ENCODE measurements at regions not wholly inside any gene's neighbourhood (a gene's known extent, or its start where the extent isn't known, plus 50 kb on each side); places are given as distances from the start of the nearest gene placed in this dataset.

GRCh38 chr7:116340943-116341907 is 130.9 kb downstream of the TES start (continued):
- TF ChIP-seq JUNB (IDR thresholded peaks at IDR 0.05; ENCODE audit: unreplicated experiment) (no peak), REST (IDR thresholded peaks at IDR 0.05; ENCODE audit: unreplicated experiment) (no peak), ETS1 (IDR thresholded peaks at IDR 0.05) (no peak), CTCF (conservative IDR thresholded peaks at IDR 0.05; ENCODE audit: low read depth in 2 of 2) (peak; percentile 48 to 67), ZNF331 (CRISPR knock-in tag; IDR thresholded peaks at IDR 0.05; ENCODE audit: low read depth) (no peak), CREB1 (CRISPR knock-in tag; IDR thresholded peaks at IDR 0.05; ENCODE audit: low read depth) (no peak)

- H3K36me3 ChIP-seq (ENCODE audit: insufficient read depth) = no peaks in the 10 kb centered on the region
- no peak overlapping the region for H3K4me2 ChIP-seq
- H3K27me3 ChIP-seq (ENCODE audit: insufficient read depth) = no peaks in the 10 kb centered on the region
- H3K79me2 ChIP-seq (replicated peaks; ENCODE audit: insufficient read depth) = no peaks in the 10 kb centered on the region
- no peak for DNase-seq (ENCODE audit: low spot score)
- H3K4me1 ChIP-seq (ENCODE audit: insufficient read depth) = no peaks in the 10 kb centered on the region
- H3K27ac ChIP-seq (ENCODE audit: low read depth) = no peak overlapping the region
- H3K9me3 Mint-ChIP-seq = no peaks in the 10 kb centered on the region
- H3K4me1 Mint-ChIP-seq = peaks cover 3% of the 10 kb centered on the region; the same call in 1 of the 3 replicates
- H3F3A ChIP-seq (replicated peaks; ENCODE audit: low read depth) = no peaks in the 10 kb centered on the region
- no peak overlapping the region for H3K4me3 Mint-ChIP-seq
- H3K4me3 ChIP-seq = no peak overlapping the region
- no peak for ATAC-seq
- no peak overlapping the region for H2AFZ ChIP-seq
- TF ChIP-seq ZNF331 (CRISPR knock-in tag; IDR thresholded peaks at IDR 0.05; ENCODE audit: low read depth) (no peak), ETS1 (IDR thresholded peaks at IDR 0.05) (no peak), EZH2phosphoT487 (IDR thresholded peaks at IDR 0.05; ENCODE audit: unreplicated experiment) (no peak), CTCF (conservative IDR thresholded peaks at IDR 0.05; ENCODE audit: low read depth in 2 of 2) (no peak)
- H3K27me3 Mint-ChIP-seq (ENCODE audit: insufficient read depth, low read depth, poor library complexity) = no peaks in the 10 kb centered on the region
- no peaks in the 10 kb centered on the region for H4K20me1 ChIP-seq (replicated peaks; ENCODE audit: insufficient read depth)
- H3K27ac Mint-ChIP-seq = no peak overlapping the region
- H3K36me3 Mint-ChIP-seq (ENCODE audit: low read depth) = no peaks in the 10 kb centered on the region
- H3K9me2 ChIP-seq (ENCODE audit: insufficient read depth) = no peaks in the 10 kb centered on the region
Measured at GRCh38 chr7:116342125-116342524, 131.8 kb downstream of the TES start.

All from GM23338 (cell line).